Body of pancreas (tissue), 4 donors: ENCODE measurements at regions not wholly inside any gene's neighbourhood (a gene's known extent, or its start where the extent isn't known, plus 50 kb on each side); places are given as distances from the start of the nearest gene placed in this dataset.

ENCODE experiments used
- ATAC-seq: fragments of 150-250 bp; one replicate; pipeline ENCODE4 v1.9.1; 2016
- DNase-seq, 4 donors: peaks; one replicate each; pipeline ENCODE4 v3.0.0-alpha.2; 2019
- H3K27ac ChIP-seq, 4 donors: fragments of 200-600 bp; sonication (generic); 1 replicate in 3 of 4; 2 replicates in 1 of 4; pipeline versions ENCODE4 v1.5.1 to v1.6.1; 2016 to 2019; ENCODE audit warnings: mild to moderate bottlenecking in 1 of 4, mixed read lengths in 1 of 4, moderate library complexity in 1 of 4
- H3K27me3 ChIP-seq, 2 donors: fragments of 200-600 bp; sonication (generic); one replicate each; pipeline ENCODE4 v1.6.0; 2016; ENCODE audit warnings: mild to moderate bottlenecking in 1 of 2
- H3K36me3 ChIP-seq, 2 donors: fragments of 200-600 bp; sonication (generic); replicated peaks in 1 of 2; 2 replicates each; pipeline ENCODE4 v1.5.1; 2016; ENCODE audit warnings: low read depth in 2 of 2; ENCODE audit not compliant: insufficient read depth in 1 of 2
- H3K4me1 ChIP-seq: fragments of 200-600 bp; sonication (generic); one replicate; pipeline ENCODE4 v1.6.0; 2016
- H3K4me3 ChIP-seq, 2 donors: fragments of 200-600 bp; sonication (generic); 1 replicate in 1 of 2; 2 replicates in 1 of 2; pipeline ENCODE4 v1.5.1; 2016 to 2019
- H3K9me3 ChIP-seq, 3 donors: fragments of 200-600 bp; sonication (generic); 1 replicate in 2 of 3; 2 replicates in 1 of 3; pipeline ENCODE4 v1.5.1; 2016
- CTCF ChIP-seq, 7 experiments: fragments of 450-650 bp in 4 of 7; fragments of 200-600 bp in 3 of 7; sonication (generic) in 3 of 7; IDR thresholded peaks; one replicate each; pipeline ENCODE4 v1.5.1; 2016 to 2019; ENCODE audit warnings: antibody characterized with exemption in 7 of 7
- POLR2A ChIP-seq, 3 donors: fragments of 450-650 bp; IDR thresholded peaks; one replicate each; pipeline ENCODE4 v1.6.1; 2016; ENCODE audit warnings: antibody characterized with exemption in 3 of 3, mild to moderate bottlenecking in 2 of 3
- WGBS, 2 donors: methylation state at CpG; one replicate each; pipeline ENCODE4 v1.1.5; 2017; 5-methylcytosine and 5-hydroxymethylcytosine counted together
- intact Hi-C: fragments of 100-400 bp; cut with DNase I; formaldehyde crosslinking; loops from one replicate; pipeline ENCODE4 v1.15.1; 2023

DNA sequence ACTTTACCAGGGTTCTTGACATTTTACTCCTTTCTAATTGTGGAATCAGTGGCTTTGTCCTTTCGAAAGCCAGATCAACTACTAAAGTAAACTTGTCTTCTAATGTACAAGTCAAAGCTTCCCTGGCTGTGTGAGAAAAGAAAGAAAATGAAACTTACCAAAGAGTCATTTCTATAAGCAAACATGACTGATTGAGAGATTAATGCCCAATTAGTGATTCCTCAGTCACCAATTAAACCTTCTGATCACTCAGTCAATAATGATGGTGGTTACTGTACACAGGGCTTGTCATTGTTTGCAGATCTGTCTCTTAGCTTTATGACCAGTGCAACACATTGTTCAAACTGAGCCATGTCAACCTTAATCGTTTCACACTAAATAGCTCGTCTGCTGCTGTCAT lies 1168.4 kb upstream of the CITED2 start:
- H3K9me3 ChIP-seq, result no peaks in the 10 kb centered on the region
- H3K4me3 ChIP-seq, result no peak overlapping the region
- no peaks in the 10 kb centered on the region for H3K4me1 ChIP-seq
- intact Hi-C loops, result no loop called here
- TF ChIP-seq CTCF (IDR thresholded peaks at IDR 0.05), result no peak
- no peaks in the 10 kb centered on the region for H3K36me3 ChIP-seq
- no peak overlapping the region for H3K27ac ChIP-seq
- DNase-seq (no peak), ATAC-seq (no peak)
- WGBS, 2 donors, result 33 to 44% methylated on average over 3 of the region's 3 CpGs
- no peaks in the 10 kb centered on the region for H3K27me3 ChIP-seq

- no peak for ATAC-seq
- intact Hi-C loops, result no loop called here
- no peak overlapping the region for H3K4me3 ChIP-seq
Observed at GRCh38 chr6:140541288-140541687, 1166.8 kb upstream of the CITED2 start.

DNA sequence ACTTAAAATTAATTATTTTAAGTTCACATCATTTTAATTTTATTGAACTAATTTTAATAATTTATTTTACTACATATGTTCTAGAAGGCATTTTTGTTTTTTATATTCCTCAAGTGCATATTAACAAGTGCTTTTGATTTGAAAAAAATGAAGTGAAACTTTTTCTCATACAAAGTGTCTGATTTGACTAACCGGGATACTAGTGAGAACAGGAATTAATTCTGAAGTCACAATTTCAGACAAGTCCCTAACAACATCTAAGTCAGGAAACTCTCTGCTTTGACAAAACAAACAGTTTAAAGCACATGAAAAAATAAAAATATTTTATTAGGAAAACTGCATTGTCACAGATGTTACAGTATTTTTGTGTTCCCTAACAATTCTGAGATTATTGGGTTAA lies 1166.3 kb upstream of the CITED2 start:
- intact Hi-C loops, result no loop called here
- no peak for TF ChIP-seq POLR2A (IDR thresholded peaks at IDR 0.05)
- TF ChIP-seq CTCF (IDR thresholded peaks at IDR 0.05), result no peak
- DNase-seq, result no peak
- 88 to 93% methylated on average over 1 of the region's 1 CpG for WGBS, 2 donors
- Histone ChIP-seq H3K27me3 (no peaks in the 10 kb centered on the region), H3K4me1 (no peaks in the 10 kb centered on the region), H3K9me3 (peaks cover 0 to 2% (median 0%) of the 10 kb centered on the region in 3 donors), H3K4me3 (no peak overlapping the region), H3K36me3 (no peaks in the 10 kb centered on the region), H3K27ac (no peak overlapping the region)
- ATAC-seq, result no peak

More at GRCh38 chr6:140541288-140541687, 1166.8 kb upstream of the CITED2 start:
- Histone ChIP-seq H3K9me3 (no peaks in the 10 kb centered on the region), H3K27me3 (no peaks in the 10 kb centered on the region), H3K27ac (no peak overlapping the region), H3K36me3 (no peaks in the 10 kb centered on the region), H3K4me1 (no peaks in the 10 kb centered on the region)
- WGBS, 2 donors, result 81 to 88% methylated on average over 7 of the region's 7 CpGs
- no peak for TF ChIP-seq CTCF (IDR thresholded peaks at IDR 0.05)
- no peak for TF ChIP-seq POLR2A (IDR thresholded peaks at IDR 0.05)
- no peak for DNase-seq

GRCh38 chr6:140538926-140539325 lies 1164.5 kb upstream of the CITED2 start:
- Histone ChIP-seq H3K27ac (no peak overlapping the region), H3K4me1 (no peaks in the 10 kb centered on the region), H3K36me3 (no peaks in the 10 kb centered on the region), H3K27me3 (no peaks in the 10 kb centered on the region), H3K4me3 (no peak overlapping the region), H3K9me3 (peaks cover 0 to 6% (median 0%) of the 10 kb centered on the region in 3 donors)
- ATAC-seq, result no peak
- no peak for TF ChIP-seq POLR2A (IDR thresholded peaks at IDR 0.05)
- no peak for TF ChIP-seq CTCF (IDR thresholded peaks at IDR 0.05)
- DNase-seq, result no peak
- intact Hi-C loops, result no loop called here

DNA sequence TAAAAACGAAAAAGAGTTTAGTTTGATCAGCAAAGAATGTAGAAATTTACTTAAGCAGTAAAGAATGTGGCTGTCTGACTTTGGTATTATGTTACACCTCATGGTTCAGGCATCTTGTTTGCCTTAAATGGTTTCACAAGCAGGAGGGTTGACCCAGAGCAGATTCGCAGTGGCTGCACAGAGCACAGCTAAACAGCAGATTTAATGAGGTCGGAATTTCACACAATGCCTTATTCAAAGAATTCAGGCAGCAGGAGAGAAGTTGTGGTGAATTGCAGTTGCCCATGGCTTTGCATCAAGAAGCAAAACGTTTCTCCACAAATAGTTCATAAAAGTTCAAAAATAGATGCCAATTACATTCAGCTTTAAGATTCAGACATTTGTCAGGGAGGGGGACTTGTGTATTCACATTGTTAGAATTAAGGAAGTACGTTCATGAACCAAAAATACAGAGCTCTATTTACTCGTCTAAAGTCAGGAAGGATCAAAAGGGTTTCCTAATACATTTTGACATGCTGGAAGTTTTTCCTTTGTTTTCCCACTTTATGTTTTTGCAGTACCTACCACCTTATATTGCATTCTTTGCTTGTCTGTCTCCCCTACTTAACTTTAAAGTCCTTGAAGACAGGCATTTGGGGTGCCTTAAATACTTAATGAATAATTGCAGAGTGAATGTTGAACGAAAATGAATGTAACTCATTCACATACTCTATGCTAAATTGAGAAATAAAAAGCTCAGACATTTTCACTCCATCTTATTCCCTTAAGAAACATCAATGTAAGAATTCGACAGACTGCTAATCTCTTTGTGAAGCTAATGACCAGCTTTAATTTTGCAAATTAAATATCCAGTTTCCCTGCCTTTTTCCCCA lies 1163.6 kb upstream of the CITED2 start:
- 18 to 22% methylated on average over 8 of the region's 8 CpGs for WGBS, 2 donors
- H3K36me3 ChIP-seq, result no peaks in the 10 kb centered on the region
- intact Hi-C loops, result no loop called here
- peak; percentile 74 for ATAC-seq
- peak in 3 of 4 donors; percentile 17 to 28 (median 19) for DNase-seq
- H3K9me3 ChIP-seq, result peaks cover 0 to 6% (median 0%) of the 10 kb centered on the region in 3 donors
- H3K27me3 ChIP-seq, result no peaks in the 10 kb centered on the region
- no peaks in the 10 kb centered on the region for H3K4me1 ChIP-seq
- no peak for TF ChIP-seq CTCF (IDR thresholded peaks at IDR 0.05)
- no peak for TF ChIP-seq POLR2A (IDR thresholded peaks at IDR 0.05)
- H3K27ac ChIP-seq, result peak overlapping the region in 2 of 4 donors; percentile 21 to 42
- H3K4me3 ChIP-seq, result no peak overlapping the region
